Cardiac muscle cell (in vitro differentiated cells and primary cell): ENCODE measurements at regions not wholly inside any gene's neighbourhood (a gene's known extent, or its start where the extent isn't known, plus 50 kb on each side); places are given as distances from the start of the nearest gene placed in this dataset.

ENCODE experiments used
- DNase-seq, 2 donors: peaks; one replicate each; pipeline versions ENCODE4 v3.0.0 to v3.0.0-alpha.2; 2010 to 2017; ENCODE audit warnings: low read depth in 1 of 2, low spot score in 1 of 2
- H3K27ac ChIP-seq: fragments of 200-600 bp; sonication (generic); 2 replicates; pipeline ENCODE4 v1.5.1; 2016
- H3K27me3 ChIP-seq: fragments of 200-600 bp; sonication (generic); 2 replicates; pipeline ENCODE4 v1.6.0; 2016; ENCODE audit warnings: control low read depth
- H3K36me3 ChIP-seq: fragments of 200-600 bp; sonication (generic); 2 replicates; pipeline ENCODE4 v1.5.1; 2016; ENCODE audit warnings: control low read depth
- H3K4me1 ChIP-seq: fragments of 200-600 bp; sonication (generic); 2 replicates; pipeline ENCODE4 v1.8.1; 2017; ENCODE audit warnings: low read depth, mild to moderate bottlenecking, mixed run types
- H3K4me3 ChIP-seq: fragments of 200-600 bp; sonication (generic); 2 replicates; pipeline ENCODE4 v1.5.1; 2016; ENCODE audit warnings: mild to moderate bottlenecking
- H3K9me3 ChIP-seq: fragments of 200-600 bp; sonication (generic); 2 replicates; pipeline ENCODE4 v1.5.1; 2017; ENCODE audit warnings: low read depth, mild to moderate bottlenecking, control low read depth
- TF ChIP-seq, protein P1 (sequence below): IDR thresholded peaks from 2 replicates; pipeline ENCODE4 v1.5.1; 2012; ENCODE audit warnings: low read depth, mild to moderate bottlenecking, low read length

DNA sequence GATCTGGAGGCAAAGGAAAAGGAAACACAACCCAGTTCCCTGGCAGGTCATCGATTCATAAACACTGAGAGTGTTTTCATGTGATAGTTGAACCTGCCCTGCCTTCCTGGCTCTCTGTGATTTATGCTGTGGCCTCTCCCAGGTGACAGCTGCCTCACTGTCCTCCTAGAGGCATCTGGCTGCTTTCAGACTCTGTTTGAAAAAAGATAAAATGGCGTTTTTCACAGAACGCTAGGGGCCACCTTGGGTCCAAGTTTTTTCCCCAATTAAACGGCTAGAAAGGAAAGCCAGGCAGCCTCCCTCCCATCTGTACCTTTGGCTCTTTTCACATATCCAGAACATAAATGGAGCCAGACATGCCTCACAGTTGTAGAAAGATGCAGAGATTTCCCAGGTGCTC is 252.6 kb upstream of the CCDC196 start:
- Histone ChIP-seq H3K4me1 (no peaks in the 10 kb centered on the region), H3K9me3 (no peaks in the 10 kb centered on the region), H3K27ac (no peak overlapping the region), H3K36me3 (no peaks in the 10 kb centered on the region), H3K27me3 (no peaks in the 10 kb centered on the region), H3K4me3 (no peak overlapping the region)
- no peak for DNase-seq
- TF ChIP-seq, protein P1, sequence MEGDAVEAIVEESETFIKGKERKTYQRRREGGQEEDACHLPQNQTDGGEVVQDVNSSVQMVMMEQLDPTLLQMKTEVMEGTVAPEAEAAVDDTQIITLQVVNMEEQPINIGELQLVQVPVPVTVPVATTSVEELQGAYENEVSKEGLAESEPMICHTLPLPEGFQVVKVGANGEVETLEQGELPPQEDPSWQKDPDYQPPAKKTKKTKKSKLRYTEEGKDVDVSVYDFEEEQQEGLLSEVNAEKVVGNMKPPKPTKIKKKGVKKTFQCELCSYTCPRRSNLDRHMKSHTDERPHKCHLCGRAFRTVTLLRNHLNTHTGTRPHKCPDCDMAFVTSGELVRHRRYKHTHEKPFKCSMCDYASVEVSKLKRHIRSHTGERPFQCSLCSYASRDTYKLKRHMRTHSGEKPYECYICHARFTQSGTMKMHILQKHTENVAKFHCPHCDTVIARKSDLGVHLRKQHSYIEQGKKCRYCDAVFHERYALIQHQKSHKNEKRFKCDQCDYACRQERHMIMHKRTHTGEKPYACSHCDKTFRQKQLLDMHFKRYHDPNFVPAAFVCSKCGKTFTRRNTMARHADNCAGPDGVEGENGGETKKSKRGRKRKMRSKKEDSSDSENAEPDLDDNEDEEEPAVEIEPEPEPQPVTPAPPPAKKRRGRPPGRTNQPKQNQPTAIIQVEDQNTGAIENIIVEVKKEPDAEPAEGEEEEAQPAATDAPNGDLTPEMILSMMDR: no peak

DNA sequence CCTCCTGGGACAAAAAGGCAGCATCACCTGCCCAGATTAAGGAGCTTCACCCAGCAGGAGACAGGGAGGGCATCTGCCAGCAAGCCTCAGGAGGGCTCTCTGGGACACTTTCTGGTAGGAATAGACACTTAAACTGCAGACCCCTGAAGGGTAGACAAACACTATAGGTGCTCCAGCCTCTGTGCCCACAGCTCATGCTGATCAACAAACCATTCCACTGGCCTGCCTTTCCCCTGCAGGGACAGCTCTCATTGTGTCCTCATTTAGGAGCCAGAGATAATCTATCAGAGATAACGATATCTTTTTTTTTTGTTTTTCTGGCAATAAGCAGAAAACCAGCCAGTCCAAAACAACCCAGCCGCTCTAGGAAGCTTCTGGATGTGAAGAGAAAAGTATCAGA is 251.8 kb upstream of the CCDC196 start:
- Histone ChIP-seq H3K36me3 (no peaks in the 10 kb centered on the region), H3K9me3 (no peaks in the 10 kb centered on the region), H3K4me3 (no peak overlapping the region), H3K27ac (no peak overlapping the region), H3K4me1 (no peaks in the 10 kb centered on the region), H3K27me3 (no peaks in the 10 kb centered on the region)
- no peak for DNase-seq
- TF ChIP-seq, protein P1: no peak

DNA sequence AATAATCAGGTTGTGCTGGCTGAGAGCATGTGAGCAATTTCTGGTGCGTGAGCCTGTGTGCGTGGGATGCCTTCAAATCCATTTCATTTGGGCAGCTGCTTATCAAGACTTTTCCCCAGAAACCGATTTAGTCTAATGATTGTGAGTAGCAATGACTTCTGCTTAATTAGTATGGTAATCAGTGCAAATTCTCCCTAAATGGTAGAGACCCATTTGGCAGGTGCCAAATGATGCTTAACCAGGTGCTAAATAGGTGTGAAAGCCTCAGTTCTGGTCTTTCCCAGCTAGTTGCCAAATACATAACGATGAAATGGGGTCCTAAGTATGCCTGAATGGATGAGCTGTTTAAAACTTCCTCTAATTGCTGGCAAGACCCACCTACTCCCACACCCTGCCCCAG is 248.4 kb upstream of the CCDC196 start:
- Histone ChIP-seq H3K4me3 (no peak overlapping the region), H3K4me1 (no peaks in the 10 kb centered on the region), H3K9me3 (no peaks in the 10 kb centered on the region), H3K27me3 (no peaks in the 10 kb centered on the region), H3K27ac (no peak overlapping the region), H3K36me3 (no peaks in the 10 kb centered on the region)
- DNase-seq: no peak
- TF ChIP-seq, protein P1: no peak

DNA sequence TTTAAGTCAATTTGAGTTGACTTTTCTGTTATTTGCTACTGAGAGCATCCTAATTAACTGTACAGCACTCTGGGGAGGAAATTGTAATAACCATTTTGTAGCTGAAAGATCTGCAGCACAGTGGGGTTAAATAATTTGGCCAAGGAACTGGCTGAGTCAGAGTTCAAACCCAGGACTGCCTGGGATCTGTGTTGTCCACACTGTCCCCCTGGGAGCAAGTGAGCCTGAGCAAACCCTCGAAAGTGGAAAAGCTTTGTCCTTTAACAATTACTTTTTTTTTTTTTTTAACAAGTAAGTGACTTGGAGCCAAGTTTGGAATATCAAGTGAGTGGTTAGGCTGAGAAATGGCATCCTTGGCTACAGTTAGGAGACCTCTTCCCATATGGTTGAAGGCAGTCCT is 247.2 kb upstream of the CCDC196 start:
- no peaks in the 10 kb centered on the region for H3K27me3 ChIP-seq
- DNase-seq: no peak
- H3K27ac ChIP-seq: no peak overlapping the region
- no peak overlapping the region for H3K4me3 ChIP-seq
- TF ChIP-seq, protein P1: no peak
- H3K4me1 ChIP-seq: no peaks in the 10 kb centered on the region
- H3K9me3 ChIP-seq: no peaks in the 10 kb centered on the region
- no peaks in the 10 kb centered on the region for H3K36me3 ChIP-seq

DNA sequence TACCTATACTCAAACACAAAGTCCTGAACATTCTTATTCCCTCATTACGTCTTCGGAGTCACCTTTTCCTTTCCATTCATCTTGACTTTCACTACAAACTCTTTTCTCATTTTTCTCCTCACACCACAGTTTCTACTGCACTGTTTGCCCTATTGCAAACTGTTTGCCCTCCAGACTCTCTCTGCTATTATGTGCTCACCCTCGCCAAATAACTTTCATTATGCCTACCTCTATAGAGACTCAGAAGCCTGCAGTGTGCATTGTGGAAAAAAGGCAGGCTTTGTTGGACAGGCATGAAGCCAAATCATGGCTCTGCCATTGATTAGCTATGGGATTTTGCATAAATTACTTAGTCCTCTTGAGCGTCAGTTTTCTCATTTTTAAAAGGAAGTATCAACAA is 246.6 kb upstream of the CCDC196 start:
- H3K36me3 ChIP-seq: no peaks in the 10 kb centered on the region
- no peaks in the 10 kb centered on the region for H3K9me3 ChIP-seq
- no peaks in the 10 kb centered on the region for H3K27me3 ChIP-seq
- H3K27ac ChIP-seq: no peak overlapping the region
- TF ChIP-seq, protein P1: no peak
- no peaks in the 10 kb centered on the region for H3K4me1 ChIP-seq
- no peak overlapping the region for H3K4me3 ChIP-seq
- no peak for DNase-seq

DNA sequence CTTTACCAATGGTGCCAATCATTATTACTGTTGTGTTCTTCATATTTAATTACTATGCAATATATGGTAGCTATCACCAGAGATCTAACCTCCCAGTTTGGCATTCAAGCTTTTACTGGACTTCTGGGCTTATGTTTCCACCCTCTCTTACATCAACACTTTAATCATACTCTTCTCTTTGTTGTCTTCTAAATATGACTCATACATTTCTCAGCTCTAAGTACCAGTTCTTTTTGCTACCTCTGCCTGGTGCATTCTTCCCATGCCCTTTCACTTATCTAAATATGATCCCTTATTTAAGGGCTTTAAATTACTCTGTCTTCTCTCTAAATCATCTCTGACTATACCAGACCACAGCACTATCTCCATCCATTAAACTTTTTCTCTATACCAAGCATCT is 246.1 kb upstream of the CCDC196 start:
- TF ChIP-seq, protein P1: no peak
- H3K27me3 ChIP-seq: no peaks in the 10 kb centered on the region
- DNase-seq: no peak

More for the DNA sequence above, 246.1 kb upstream of the CCDC196 start:
- no peak overlapping the region for H3K4me3 ChIP-seq
- H3K36me3 ChIP-seq: no peaks in the 10 kb centered on the region
- no peaks in the 10 kb centered on the region for H3K9me3 ChIP-seq
- H3K4me1 ChIP-seq: no peaks in the 10 kb centered on the region
- no peak overlapping the region for H3K27ac ChIP-seq
